SK-N-SH (cell line): ENCODE measurements at regions not wholly inside any gene's neighbourhood (a gene's known extent, or its start where the extent isn't known, plus 50 kb on each side); places are given as distances from the start of the nearest gene placed in this dataset.

Source experiments
- CTCF ChIA-PET: fragments of 300-600, 350-600 bp; formaldehyde crosslinking; extraction: SDS; loops from one replicate; lab custom pipeline; 2021; lab: Yijun Ruan, JAX
- POLR2A ChIA-PET: fragments of 350-600 bp; sonication (Branson Sonifier 250); formaldehyde crosslinking; extraction: SDS; loops from one replicate; lab custom pipeline; 2020; ENCODE audit warnings: antibody characterized with exemption, inconsistent platforms; lab: Yijun Ruan, JAX
- DNase-seq: peaks from one replicate; pipeline ENCODE4 v3.0.0; 2012
- H2AFZ ChIP-seq: fragments of 200-600 bp; sonication (generic); 2 replicates; pipeline ENCODE4 v1.8.1; 2016; ENCODE audit warnings: antibody characterized with exemption, mild to moderate bottlenecking, low read depth
- H3F3A ChIP-seq: fragments of 200-600 bp; sonication (generic); replicated peaks from 2 replicates; pipeline ENCODE3; 2016; ENCODE audit warnings: antibody characterized with exemption, mild to moderate bottlenecking; ENCODE audit not compliant: insufficient read depth
- H3K27ac ChIP-seq, 2 experiments: fragments of 200-500 bp in 1 of 2; fragments of 200-600 bp in 1 of 2; sonication (Bioruptor generic) in 1 of 2; sonication (generic), shearing (Covaris generic) in 1 of 2; 2 replicates each; pipeline versions ENCODE4 v1.5.1 to v1.6.1; 2014 to 2016; ENCODE audit warnings: low read depth in 2 of 2, inconsistent platforms in 1 of 2, low read length in 1 of 2, mild to moderate bottlenecking in 1 of 2, mixed read lengths in 1 of 2
- H3K27me3 ChIP-seq: fragments of 200-600 bp; sonication (generic), shearing (Covaris generic); 2 replicates; pipeline ENCODE4 v1.6.1; 2016; ENCODE audit warnings: mixed run types; ENCODE audit not compliant: insufficient read depth
- H3K36me3 ChIP-seq, 2 experiments: fragments of 200-500 bp in 1 of 2; fragments of 200-600 bp in 1 of 2; sonication (Bioruptor generic) in 1 of 2; sonication (generic) in 1 of 2; replicated peaks in 1 of 2; 2 replicates each; pipeline versions ENCODE3 to v1.5.1; 2014 to 2016; ENCODE audit warnings: low read length in 1 of 2, mild to moderate bottlenecking in 1 of 2; ENCODE audit not compliant: insufficient read depth in 2 of 2, control insufficient read depth in 1 of 2
- H3K4me1 ChIP-seq, 2 experiments: fragments of 200-500 bp in 1 of 2; fragments of 200-600 bp in 1 of 2; sonication (Bioruptor generic) in 1 of 2; sonication (generic), shearing (Covaris generic) in 1 of 2; 2 replicates each; pipeline versions ENCODE4 v1.5.1 to v1.6.1; 2014 to 2016; ENCODE audit warnings: low read depth in 1 of 2, low read length in 1 of 2, mixed run types in 1 of 2; ENCODE audit not compliant: insufficient read depth in 2 of 2, control insufficient read depth in 1 of 2
- H3K4me2 ChIP-seq: fragments of 200-600 bp; sonication (generic), shearing (Covaris generic); 2 replicates; pipeline ENCODE4 v1.6.1; 2017; ENCODE audit warnings: mixed run types
- H3K4me3 ChIP-seq, 2 experiments: fragments of 200-500 bp in 1 of 2; fragments of 200-600 bp in 1 of 2; sonication (Bioruptor generic) in 1 of 2; sonication (generic), shearing (Covaris generic) in 1 of 2; 2 replicates each; pipeline versions ENCODE4 v1.5.1 to v1.8.1; 2014 to 2016; ENCODE audit warnings: low read depth in 2 of 2, inconsistent platforms in 1 of 2, low read length in 1 of 2, mild to moderate bottlenecking in 1 of 2, mixed read lengths in 1 of 2, moderate library complexity in 1 of 2
- H3K79me2 ChIP-seq: fragments of 200-600 bp; sonication (generic); 2 replicates; pipeline ENCODE4 v1.8.1; 2017; ENCODE audit warnings: mild to moderate bottlenecking; ENCODE audit not compliant: insufficient read depth
- H3K9ac ChIP-seq: fragments of 200-600 bp; sonication (generic); 2 replicates; pipeline ENCODE4 v1.6.1; 2017; ENCODE audit warnings: mixed run types
- H3K9me2 ChIP-seq: fragments of 200-600 bp; sonication (generic); 2 replicates; pipeline ENCODE4 v1.6.1; 2017; ENCODE audit warnings: mixed run types
- H3K9me3 ChIP-seq: fragments of 200-600 bp; sonication (generic); 2 replicates; pipeline ENCODE4 v1.6.1; 2017; ENCODE audit warnings: mixed run types, mild to moderate bottlenecking, moderate library complexity
- H4K20me1 ChIP-seq: fragments of 200-600 bp; sonication (generic); 2 replicates; pipeline ENCODE4 v1.6.1; 2017; ENCODE audit warnings: mild to moderate bottlenecking, mixed run types; ENCODE audit not compliant: insufficient read depth
- CHD2 ChIP-seq: fragments of 150-350 bp; IDR thresholded peaks from 2 replicates; pipeline ENCODE4 v1.6.1; 2018; ENCODE audit warnings: low read length; ENCODE audit not compliant: partially characterized antibody
- ELF1 ChIP-seq: IDR thresholded peaks from 2 replicates; pipeline ENCODE4 v1.4.0; 2012
- MXI1 ChIP-seq: IDR thresholded peaks from 2 replicates; pipeline ENCODE4 v1.6.1; 2012; ENCODE audit warnings: mild to moderate bottlenecking, low read depth, low read length, improper control_type of control experiment
- NFIC ChIP-seq: IDR thresholded peaks from 2 replicates; pipeline ENCODE4 v1.4.0; 2012; ENCODE audit warnings: borderline replicate concordance
- REST ChIP-seq: IDR thresholded peaks from 2 replicates; pipeline ENCODE4 v1.6.1; 2012; ENCODE audit warnings: mild to moderate bottlenecking, low read depth, low read length, moderate library complexity
- TEAD4 ChIP-seq: IDR thresholded peaks from 2 replicates; pipeline ENCODE4 v1.4.0; 2012; ENCODE audit warnings: mild to moderate bottlenecking, borderline replicate concordance; ENCODE audit not compliant: insufficient read depth
- USF2 ChIP-seq: fragments of 150-350 bp; IDR thresholded peaks from 2 replicates; pipeline ENCODE4 v1.6.1; 2017; ENCODE audit warnings: antibody characterized with exemption, low read length, low read depth, borderline replicate concordance
- WGBS: methylation state at CpG from one replicate; pipeline ENCODE4 v1.1.6; 2017; ENCODE audit warnings: low lambda C conversion rate; 5-methylcytosine and 5-hydroxymethylcytosine counted together

GRCh38 chr6:51282026-51282425 lies 463.4 kb downstream of the TFAP2B start:
- no peaks in the 10 kb centered on the region for H3F3A ChIP-seq
- no peaks in the 10 kb centered on the region for H3K9me3 ChIP-seq
- no peaks in the 10 kb centered on the region for H4K20me1 ChIP-seq
- DNase-seq: no peak
- no peak overlapping the region for H3K4me3 ChIP-seq
- H3K4me1 ChIP-seq: no peaks in the 10 kb centered on the region; a peak in 1 of 4 replicates
- no peak overlapping the region for H2AFZ ChIP-seq
- no peak overlapping the region for H3K27ac ChIP-seq
- WGBS: 8% methylated on average over 2 of the region's 2 CpGs
- ChIA-PET CTCF (no interaction called here), POLR2A (no interaction called here)
- no peaks in the 10 kb centered on the region for H3K36me3 ChIP-seq
- no peak overlapping the region for H3K4me2 ChIP-seq
- H3K79me2 ChIP-seq: no peaks in the 10 kb centered on the region
- H3K9me2 ChIP-seq: no peaks in the 10 kb centered on the region
- H3K27me3 ChIP-seq: no peaks in the 10 kb centered on the region
- TF ChIP-seq USF2 (no peak), NFIC (no peak)
- H3K9ac ChIP-seq: no peak overlapping the region

GRCh38 chr6:51283723-51284355 lies 465.2 kb downstream of the TFAP2B start:
- Histone ChIP-seq H3K4me1 (no peaks in the 10 kb centered on the region; a peak in 1 of 4 replicates), H3K9ac (no peak overlapping the region), H3K4me2 (no peak overlapping the region), H3K9me3 (no peaks in the 10 kb centered on the region), H3K79me2 (no peaks in the 10 kb centered on the region), H3K36me3 (no peaks in the 10 kb centered on the region)
- POLR2A ChIA-PET: no interaction called here
- CTCF ChIA-PET: no interaction called here
- TF ChIP-seq CHD2 (no peak), ELF1 (no peak), TEAD4 (no peak), REST (no peak), MXI1 (no peak)
- TF ChIP-seq, all 33 proteins: peak for 0
- 62% methylated on average over 6 of the region's 6 CpGs for WGBS
- Histone ChIP-seq H3K9me2 (no peaks in the 10 kb centered on the region), H4K20me1 (no peaks in the 10 kb centered on the region), H3F3A (no peaks in the 10 kb centered on the region), H3K4me3 (no peak overlapping the region), H2AFZ (no peak overlapping the region), H3K27me3 (no peaks in the 10 kb centered on the region), H3K27ac (no peak overlapping the region)
- DNase-seq: no peak
